ENCODE measurements at regions not wholly inside any gene's neighbourhood (a gene's known extent, or its start where the extent isn't known, plus 50 kb on each side); places are given as distances from the start of the nearest gene placed in this dataset.

GRCh38 chr18:31213641-31214040 lies 51.0 kb upstream of the DSC1 start:
- TF ChIP-seq ZFX (IDR thresholded peaks at IDR 0.05; ENCODE audit: borderline replicate concordance) = no peak
- TF ChIP-seq CTCF (IDR thresholded peaks at IDR 0.05) = no peak

GRCh38 chr18:31217038-31217849 lies 54.6 kb upstream of the DSC1 start:
- no peak for TF ChIP-seq ZFX (IDR thresholded peaks at IDR 0.05; ENCODE audit: borderline replicate concordance)
- TF ChIP-seq CTCF (IDR thresholded peaks at IDR 0.05) = no peak
- no peak overlapping the region for H3K27ac ChIP-seq

More at GRCh38 chr18:31213641-31214040, 51.0 kb upstream of the DSC1 start:
- no peak overlapping the region for H3K27ac ChIP-seq

- no peak overlapping the region for H3K27ac ChIP-seq
- no peak for TF ChIP-seq ZFX (IDR thresholded peaks at IDR 0.05; ENCODE audit: borderline replicate concordance)
- no peak for TF ChIP-seq CTCF (IDR thresholded peaks at IDR 0.05)
Measured at GRCh38 chr18:31218671-31219383, 56.2 kb upstream of the DSC1 start.

- TF ChIP-seq CTCF (IDR thresholded peaks at IDR 0.05) (no peak), ZFX (IDR thresholded peaks at IDR 0.05; ENCODE audit: borderline replicate concordance) (no peak)
- H3K27ac ChIP-seq = no peak overlapping the region
Measured at GRCh38 chr18:31219395-31219794, 56.7 kb upstream of the DSC1 start.

GRCh38 chr18:31223371-31223770 lies 60.7 kb upstream of the DSC1 start:
- no peak overlapping the region for H3K27ac ChIP-seq
- TF ChIP-seq ZFX (IDR thresholded peaks at IDR 0.05; ENCODE audit: borderline replicate concordance) (no peak), CTCF (IDR thresholded peaks at IDR 0.05) (no peak)

- H3K27ac ChIP-seq = no peak overlapping the region
- TF ChIP-seq CTCF (IDR thresholded peaks at IDR 0.05) (no peak), ZFX (IDR thresholded peaks at IDR 0.05; ENCODE audit: borderline replicate concordance) (no peak)
Measured at GRCh38 chr18:31225668-31226067, 63.0 kb upstream of the DSC1 start.

All from 22Rv1 (cell line).